ENCODE measurements at regions not wholly inside any gene's neighbourhood (a gene's known extent, or its start where the extent isn't known, plus 50 kb on each side); places are given as distances from the start of the nearest gene placed in this dataset.

DNA sequence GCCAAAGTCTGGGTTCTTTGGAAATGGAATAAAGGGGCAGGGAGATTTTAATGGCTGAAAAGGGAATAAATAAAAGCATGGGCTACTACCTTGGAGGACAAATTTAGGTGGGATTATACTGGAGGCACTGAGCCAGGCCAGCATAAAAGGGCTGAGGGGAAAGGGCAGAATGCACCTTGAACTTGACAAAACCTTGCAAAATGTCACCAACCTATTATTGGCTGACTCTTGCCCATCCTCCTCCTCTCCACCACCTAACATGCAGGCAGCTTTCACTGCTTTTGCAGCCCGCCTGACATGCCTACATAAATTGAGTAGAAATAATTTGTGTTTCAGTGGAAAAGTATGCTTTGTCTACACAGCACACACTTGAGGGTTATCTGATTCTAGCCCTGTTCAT, 65.3 kb upstream of the ABLIM1 start:
- Mint-ChIP-seq H3K36me3 (no peaks in the 10 kb centered on the region), H3K4me1 (ENCODE audit: low read depth) (no peaks in the 10 kb centered on the region), H3K9me3 (ENCODE audit: low read depth) (no peaks in the 10 kb centered on the region), H3K4me3 (no peak overlapping the region), H3K27ac (no peak overlapping the region), H3K27me3 (peaks cover 1% of the 10 kb centered on the region)

DNA sequence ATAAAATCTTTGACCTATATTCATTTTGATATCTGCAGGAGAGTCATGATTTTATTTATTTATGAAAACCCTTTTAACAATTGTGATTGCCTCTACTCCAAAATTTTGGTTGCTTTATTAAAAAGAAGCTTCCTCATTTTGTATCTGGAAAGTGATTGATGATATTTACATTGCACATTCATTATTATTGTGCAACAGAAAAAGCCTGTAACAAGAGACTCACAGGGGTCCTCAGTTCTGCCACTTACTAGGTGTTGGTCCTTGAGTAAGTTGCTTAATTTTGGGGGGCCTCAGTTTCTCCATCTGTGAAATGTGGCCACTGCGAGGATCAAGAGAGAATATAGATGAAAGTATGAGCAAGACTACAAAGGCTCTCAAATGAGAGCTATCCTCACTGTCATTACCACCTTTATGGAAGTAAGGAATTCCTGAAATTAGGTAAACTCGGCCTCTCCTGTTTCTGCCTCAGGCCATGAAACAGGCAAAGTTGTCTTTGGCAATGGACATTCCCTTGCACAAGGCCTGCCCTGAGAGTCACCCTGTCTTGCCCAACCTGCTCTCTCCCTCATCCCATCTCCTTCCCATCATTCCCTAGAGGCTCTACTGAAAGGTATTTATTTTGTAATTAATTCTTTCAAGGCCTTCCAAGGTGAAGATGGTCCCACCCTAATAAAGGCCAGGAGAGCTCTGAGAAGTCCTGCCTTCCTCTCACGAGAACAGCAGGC, 66.1 kb upstream of the ABLIM1 start:
- no peak overlapping the region for H3K27ac Mint-ChIP-seq
- H3K4me3 Mint-ChIP-seq: no peak overlapping the region
- H3K9me3 Mint-ChIP-seq (ENCODE audit: low read depth): no peaks in the 10 kb centered on the region
- no peaks in the 10 kb centered on the region for H3K4me1 Mint-ChIP-seq (ENCODE audit: low read depth)
- no peaks in the 10 kb centered on the region for H3K36me3 Mint-ChIP-seq
- peaks cover 1% of the 10 kb centered on the region for H3K27me3 Mint-ChIP-seq

GRCh38 chr10:114724716-114725106, 66.6 kb upstream of the ABLIM1 start:
- H3K36me3 Mint-ChIP-seq: no peaks in the 10 kb centered on the region
- H3K9me3 Mint-ChIP-seq (ENCODE audit: low read depth): no peaks in the 10 kb centered on the region
- H3K4me3 Mint-ChIP-seq: no peak overlapping the region
- no peak overlapping the region for H3K27ac Mint-ChIP-seq
- no peaks in the 10 kb centered on the region for H3K4me1 Mint-ChIP-seq (ENCODE audit: low read depth)
- H3K27me3 Mint-ChIP-seq: peaks cover 1% of the 10 kb centered on the region

GRCh38 chr10:114726820-114727271, 68.8 kb upstream of the ABLIM1 start:
- Mint-ChIP-seq H3K9me3 (ENCODE audit: low read depth) (no peaks in the 10 kb centered on the region), H3K27me3 (peaks cover 1% of the 10 kb centered on the region), H3K4me3 (no peak overlapping the region), H3K4me1 (ENCODE audit: low read depth) (no peaks in the 10 kb centered on the region), H3K27ac (no peak overlapping the region), H3K36me3 (no peaks in the 10 kb centered on the region)

DNA sequence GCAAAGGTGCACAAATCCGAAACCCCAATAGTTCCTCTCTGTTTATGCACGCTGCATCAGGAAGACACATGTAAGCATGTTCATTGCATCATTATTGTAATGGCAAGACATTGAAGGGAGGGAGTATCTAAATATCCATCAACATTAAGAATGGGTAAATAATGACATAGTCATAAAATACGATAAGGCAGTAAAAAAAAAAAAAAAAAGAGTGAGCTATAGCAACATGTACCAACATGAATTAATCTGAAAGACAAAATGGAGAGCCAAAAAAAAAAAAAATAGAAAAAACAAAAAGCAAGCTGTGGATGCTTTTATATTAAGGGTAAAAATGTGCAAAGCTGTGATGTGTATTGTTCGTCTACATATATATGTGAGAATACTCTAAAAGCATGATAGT, 70.2 kb upstream of the ABLIM1 start:
- H3K9me3 Mint-ChIP-seq (ENCODE audit: low read depth): no peaks in the 10 kb centered on the region
- H3K27ac Mint-ChIP-seq: no peak overlapping the region
- no peaks in the 10 kb centered on the region for H3K36me3 Mint-ChIP-seq
- H3K27me3 Mint-ChIP-seq: peaks cover 1% of the 10 kb centered on the region
- no peak overlapping the region for H3K4me3 Mint-ChIP-seq
- no peaks in the 10 kb centered on the region for H3K4me1 Mint-ChIP-seq (ENCODE audit: low read depth)

DNA sequence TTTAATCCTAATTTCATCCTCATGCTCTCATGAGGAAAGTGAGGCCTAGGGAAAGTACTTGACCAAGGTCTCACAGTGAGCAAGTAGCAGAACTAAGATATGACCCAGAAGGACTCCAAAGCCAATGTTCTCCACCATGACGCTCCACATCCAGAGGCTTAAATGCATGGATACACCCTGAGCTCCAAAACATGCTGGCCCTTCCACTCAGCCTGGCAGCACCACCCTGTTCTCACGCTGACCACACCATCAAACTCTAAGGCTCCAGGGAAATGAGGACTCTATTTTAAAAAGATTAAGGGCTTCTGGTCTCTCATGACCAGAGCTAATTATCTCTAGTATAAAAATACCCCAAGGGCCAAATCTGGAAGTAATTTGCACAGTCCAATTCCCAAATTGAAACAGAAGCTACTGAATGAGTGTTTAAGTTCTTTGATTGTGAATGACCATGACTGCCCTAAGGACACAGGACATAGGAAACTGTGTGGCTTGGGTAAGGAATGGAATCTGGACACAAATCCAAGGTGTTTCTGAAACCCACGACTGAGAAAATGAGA, 71.1 kb upstream of the ABLIM1 start:
- Mint-ChIP-seq H3K9me3 (ENCODE audit: low read depth) (no peaks in the 10 kb centered on the region), H3K27me3 (peaks cover 3% of the 10 kb centered on the region), H3K27ac (no peak overlapping the region), H3K36me3 (no peaks in the 10 kb centered on the region), H3K4me1 (ENCODE audit: low read depth) (no peaks in the 10 kb centered on the region), H3K4me3 (no peak overlapping the region)

DNA sequence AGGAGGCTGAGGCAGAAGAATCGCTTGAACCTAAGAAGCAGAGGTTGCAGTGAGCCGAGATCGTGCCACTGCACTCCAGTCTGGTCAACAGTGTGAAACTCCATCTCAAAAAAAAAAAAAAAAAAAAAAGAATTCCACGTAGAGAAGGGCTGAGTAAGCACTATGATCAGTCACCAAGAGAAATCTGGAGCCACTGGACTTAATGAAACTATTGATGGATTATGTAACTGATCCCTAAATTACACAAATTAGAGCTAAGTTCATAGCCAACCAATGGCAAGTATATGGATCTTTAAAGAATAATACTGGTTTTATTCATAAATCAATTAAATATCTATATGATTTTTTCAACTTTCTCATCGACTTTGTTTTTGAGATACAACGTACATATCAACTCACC, 72.2 kb upstream of the ABLIM1 start:
- H3K4me1 Mint-ChIP-seq (ENCODE audit: low read depth): no peaks in the 10 kb centered on the region
- H3K27me3 Mint-ChIP-seq: peaks cover 6% of the 10 kb centered on the region
- no peaks in the 10 kb centered on the region for H3K9me3 Mint-ChIP-seq (ENCODE audit: low read depth)

DNA sequence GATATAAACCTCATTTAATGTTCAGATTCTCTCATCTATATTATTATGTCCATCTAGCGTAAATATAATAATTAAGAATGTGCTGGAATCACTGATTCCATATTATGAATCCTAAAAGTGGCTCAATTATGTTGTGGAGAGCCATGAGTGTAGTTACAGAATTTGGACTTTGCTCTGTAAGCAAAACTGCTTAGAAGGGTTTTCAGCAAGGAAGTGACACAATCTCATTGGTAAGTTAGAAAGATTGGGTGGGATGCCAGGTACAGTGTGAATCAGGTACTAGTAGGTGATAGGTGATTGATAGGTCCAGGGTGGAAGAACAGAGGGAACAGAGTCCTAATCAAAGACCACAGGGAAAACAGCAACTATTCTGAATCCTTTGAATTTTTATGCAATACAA, 74.9 kb upstream of the ABLIM1 start:
- no peaks in the 10 kb centered on the region for H3K9me3 Mint-ChIP-seq (ENCODE audit: low read depth)
- no peaks in the 10 kb centered on the region for H3K4me1 Mint-ChIP-seq (ENCODE audit: low read depth)
- peaks cover 6% of the 10 kb centered on the region for H3K27me3 Mint-ChIP-seq
- no peak overlapping the region for H3K27ac Mint-ChIP-seq
- no peaks in the 10 kb centered on the region for H3K36me3 Mint-ChIP-seq
- no peak overlapping the region for H3K4me3 Mint-ChIP-seq

More for the DNA sequence above, 72.2 kb upstream of the ABLIM1 start:
- no peaks in the 10 kb centered on the region for H3K36me3 Mint-ChIP-seq
- H3K4me3 Mint-ChIP-seq: no peak overlapping the region
- H3K27ac Mint-ChIP-seq: no peak overlapping the region

GRCh38 chr10:114735946-114736345, 77.9 kb upstream of the ABLIM1 start:
- H3K36me3 Mint-ChIP-seq: no peaks in the 10 kb centered on the region
- H3K4me1 Mint-ChIP-seq (ENCODE audit: low read depth): no peaks in the 10 kb centered on the region
- no peak overlapping the region for H3K4me3 Mint-ChIP-seq
- H3K27me3 Mint-ChIP-seq: peaks cover 8% of the 10 kb centered on the region
- H3K27ac Mint-ChIP-seq: no peak overlapping the region
- H3K9me3 Mint-ChIP-seq (ENCODE audit: low read depth): no peaks in the 10 kb centered on the region

DNA sequence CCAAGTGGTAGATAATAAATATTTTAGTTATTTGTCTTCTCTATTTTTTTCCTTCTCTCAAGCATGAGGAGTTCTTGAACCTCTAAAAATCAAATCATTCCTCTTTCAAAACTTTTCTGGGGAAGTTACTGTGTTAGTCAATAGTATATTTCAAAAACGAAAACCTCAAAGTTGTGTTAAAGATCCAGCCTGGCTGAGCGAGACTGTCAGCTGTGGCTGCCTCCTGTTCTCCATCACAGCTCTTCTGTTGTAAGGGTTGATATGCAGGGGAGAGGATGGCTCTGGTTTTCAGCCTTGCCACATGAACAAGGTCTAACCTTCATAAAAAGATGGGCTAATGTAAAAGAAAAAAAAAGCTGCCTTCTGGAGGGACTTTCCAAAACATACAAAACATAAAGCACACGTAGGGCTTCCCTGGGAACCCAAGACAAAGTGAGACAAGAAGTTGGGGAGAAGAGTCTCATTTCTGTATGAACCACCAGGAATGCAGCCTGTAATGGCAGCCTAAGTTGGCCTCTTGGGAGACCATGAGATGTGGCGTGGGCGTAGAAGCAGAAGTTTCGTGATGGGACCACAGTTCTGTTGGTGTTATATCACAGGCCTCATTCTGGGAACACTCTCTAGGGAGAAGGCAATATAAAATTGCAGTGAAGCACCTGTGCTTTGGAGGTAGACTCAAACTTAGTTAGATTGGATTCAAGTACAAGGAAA, 77.9 kb upstream of the FHIP2A start:
- Mint-ChIP-seq H3K36me3 (no peaks in the 10 kb centered on the region), H3K27ac (no peak overlapping the region), H3K4me1 (ENCODE audit: low read depth) (no peaks in the 10 kb centered on the region)

DNA sequence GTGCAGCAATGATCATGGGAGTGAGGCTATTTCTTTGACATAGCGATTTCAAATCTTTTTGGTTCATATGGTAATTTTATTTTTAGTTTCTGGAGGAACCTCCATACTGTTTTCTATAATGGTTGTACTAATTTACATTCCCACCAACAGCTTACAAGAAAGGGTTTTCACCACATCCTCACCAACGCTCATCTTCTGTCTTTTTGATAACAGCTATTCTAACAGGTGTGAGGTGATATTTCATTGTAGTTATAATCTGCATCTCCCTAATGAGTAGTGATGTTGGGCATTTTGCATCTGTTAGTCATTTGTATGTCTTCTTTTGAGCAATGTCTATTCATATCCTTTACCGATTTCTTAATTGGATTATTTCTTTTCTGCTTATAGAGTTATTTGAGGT, 75.0 kb upstream of the FHIP2A start:
- Mint-ChIP-seq H3K27me3 (peaks cover 8% of the 10 kb centered on the region), H3K36me3 (no peaks in the 10 kb centered on the region), H3K4me1 (ENCODE audit: low read depth) (no peaks in the 10 kb centered on the region), H3K4me3 (no peak overlapping the region), H3K9me3 (ENCODE audit: low read depth) (no peaks in the 10 kb centered on the region), H3K27ac (no peak overlapping the region)

More for the DNA sequence above, 77.9 kb upstream of the FHIP2A start:
- Mint-ChIP-seq H3K9me3 (ENCODE audit: low read depth) (no peaks in the 10 kb centered on the region), H3K27me3 (peaks cover 7% of the 10 kb centered on the region), H3K4me3 (no peak overlapping the region)

GRCh38 chr10:114748241-114748640, 73.3 kb upstream of the FHIP2A start:
- peaks cover 2% of the 10 kb centered on the region for H3K36me3 Mint-ChIP-seq
- H3K9me3 Mint-ChIP-seq (ENCODE audit: low read depth): no peaks in the 10 kb centered on the region
- no peak overlapping the region for H3K4me3 Mint-ChIP-seq
- H3K27ac Mint-ChIP-seq: no peak overlapping the region
- peaks cover 10% of the 10 kb centered on the region for H3K27me3 Mint-ChIP-seq
- H3K4me1 Mint-ChIP-seq (ENCODE audit: low read depth): no peaks in the 10 kb centered on the region

- H3K36me3 Mint-ChIP-seq: peaks cover 2% of the 10 kb centered on the region
- no peak overlapping the region for H3K27ac Mint-ChIP-seq
Observed at GRCh38 chr10:114749014-114749413, 72.6 kb upstream of the FHIP2A start.

GRCh38 chr10:114749510-114749909, 72.1 kb upstream of the FHIP2A start:
- H3K36me3 Mint-ChIP-seq: peaks cover 2% of the 10 kb centered on the region
- no peak overlapping the region for H3K4me3 Mint-ChIP-seq
- peaks cover 8% of the 10 kb centered on the region for H3K27me3 Mint-ChIP-seq
- H3K27ac Mint-ChIP-seq: no peak overlapping the region
- H3K9me3 Mint-ChIP-seq (ENCODE audit: low read depth): no peaks in the 10 kb centered on the region
- no peaks in the 10 kb centered on the region for H3K4me1 Mint-ChIP-seq (ENCODE audit: low read depth)

More at GRCh38 chr10:114749014-114749413, 72.6 kb upstream of the FHIP2A start:
- Mint-ChIP-seq H3K27me3 (peaks cover 10% of the 10 kb centered on the region), H3K9me3 (ENCODE audit: low read depth) (no peaks in the 10 kb centered on the region), H3K4me3 (no peak overlapping the region), H3K4me1 (ENCODE audit: low read depth) (no peaks in the 10 kb centered on the region)

- H3K27ac Mint-ChIP-seq: no peak overlapping the region
- no peaks in the 10 kb centered on the region for H3K9me3 Mint-ChIP-seq (ENCODE audit: low read depth)
- H3K36me3 Mint-ChIP-seq: peaks cover 2% of the 10 kb centered on the region
- H3K4me1 Mint-ChIP-seq (ENCODE audit: low read depth): no peaks in the 10 kb centered on the region
- peaks cover 8% of the 10 kb centered on the region for H3K27me3 Mint-ChIP-seq
- H3K4me3 Mint-ChIP-seq: no peak overlapping the region
Observed at GRCh38 chr10:114751856-114752255, 69.7 kb upstream of the FHIP2A start.
